Neural cell (in vitro differentiated cells): ENCODE measurements at regions not wholly inside any gene's neighbourhood (a gene's known extent, or its start where the extent isn't known, plus 50 kb on each side); places are given as distances from the start of the nearest gene placed in this dataset.
"Not testable (repeated sequence)": the region's sequence is repeated elsewhere in the genome, so short reads cannot be mapped to it uniquely, and the experiment has no call there.

Experiments
- H2AFZ ChIP-seq: fragments of 200-600, 300-800 bp; sonication (generic), shearing (Covaris generic); 2 replicates; pipeline ENCODE4 v1.6.0; 2014; ENCODE audit warnings: low read depth, mild to moderate bottlenecking, antibody characterized with exemption, low read length, moderate library complexity
- H3F3A ChIP-seq: fragments of 200-600 bp; shearing (Covaris generic); 2 replicates; pipeline ENCODE4 v1.6.1; 2016; ENCODE audit warnings: mild to moderate bottlenecking, moderate library complexity, mixed read lengths, antibody characterized with exemption, low read length; ENCODE audit not compliant: insufficient read depth, poor library complexity, severe bottlenecking
- H3K27ac ChIP-seq: fragments of 200-600, 300-800 bp; sonication (generic), shearing (Covaris generic); 2 replicates; pipeline ENCODE4 v1.5.1; 2014; ENCODE audit warnings: mild to moderate bottlenecking, low read length, moderate library complexity
- H3K27me3 ChIP-seq: fragments of 300-800, 200-600 bp; sonication (generic), shearing (Covaris generic); 2 replicates; pipeline ENCODE4 v1.6.0; 2014; ENCODE audit warnings: mild to moderate bottlenecking, low read depth, low read length, moderate library complexity; ENCODE audit not compliant: insufficient read depth
- H3K36me3 ChIP-seq: fragments of 300-800, 200-600 bp; sonication (generic), shearing (Covaris generic); 2 replicates; pipeline ENCODE4 v1.5.1; 2014; ENCODE audit warnings: mild to moderate bottlenecking, antibody characterized with exemption, low read length, moderate library complexity; ENCODE audit not compliant: insufficient read depth
- H3K4me2 ChIP-seq: fragments of 300-800, 200-600 bp; sonication (generic), shearing (Covaris generic); 2 replicates; pipeline ENCODE4 v1.6.0; 2014; ENCODE audit warnings: mild to moderate bottlenecking, low read length
- H3K4me3 ChIP-seq: fragments of 300-800, 200-600 bp; sonication (generic), shearing (Covaris generic); 2 replicates; pipeline ENCODE4 v1.5.1; 2014; ENCODE audit warnings: mild to moderate bottlenecking, low read length, moderate library complexity
- H3K79me2 ChIP-seq: fragments of 200-600 bp; shearing (Covaris generic); replicated peaks from 2 replicates; pipeline ENCODE4 v1.6.0; 2014; ENCODE audit warnings: mild to moderate bottlenecking, low read length, moderate library complexity; ENCODE audit not compliant: insufficient read depth
- H3K9ac ChIP-seq: fragments of 300-800, 200-600 bp; sonication (generic), shearing (Covaris generic); 2 replicates; pipeline ENCODE4 v1.6.1; 2016; ENCODE audit warnings: mild to moderate bottlenecking, low read length, mixed read lengths
- H3K9me2 ChIP-seq: fragments of 200-600 bp; shearing (Covaris generic); 2 replicates; pipeline ENCODE4 v1.6.1; 2016; ENCODE audit warnings: mild to moderate bottlenecking, low read length, mixed read lengths; ENCODE audit not compliant: insufficient read depth
- H3K9me3 ChIP-seq: fragments of 200-600, 300-800 bp; sonication (generic), shearing (Covaris generic); 2 replicates; pipeline ENCODE4 v1.6.1; 2016; ENCODE audit warnings: mild to moderate bottlenecking, mixed run types, low read length, moderate library complexity, mixed read lengths
- H4K20me1 ChIP-seq: fragments of 200-600 bp; shearing (Covaris generic); 2 replicates; pipeline ENCODE4 v1.6.1; 2016; ENCODE audit warnings: mild to moderate bottlenecking, mixed run types; ENCODE audit not compliant: insufficient read depth
- CTCF ChIP-seq: fragments of 450-650 bp; IDR thresholded peaks from 2 replicates; pipeline ENCODE4 v1.5.1; 2014; ENCODE audit warnings: antibody characterized with exemption, mild to moderate bottlenecking, moderate library complexity; ENCODE audit not compliant: poor library complexity, severe bottlenecking
- EP300 ChIP-seq: fragments of 450-650 bp; conservative IDR thresholded peaks from 2 replicates; pipeline ENCODE4 v1.6.1; 2014; ENCODE audit warnings: antibody characterized with exemption, mild to moderate bottlenecking, moderate library complexity; ENCODE audit not compliant: poor library complexity, severe bottlenecking
- EZH2 ChIP-seq: fragments of 200-600, 300-800 bp; shearing (Covaris generic), sonication (generic); IDR thresholded peaks from 2 replicates; pipeline ENCODE4 v1.6.1; 2014; ENCODE audit warnings: antibody characterized with exemption, low read length, borderline replicate concordance, mild to moderate bottlenecking; ENCODE audit not compliant: insufficient read depth, poor library complexity, severe bottlenecking
- MXI1 ChIP-seq: fragments of 450-650 bp; conservative IDR thresholded peaks from 2 replicates; pipeline ENCODE4 v1.6.1; 2014; ENCODE audit warnings: antibody characterized with exemption, mild to moderate bottlenecking; ENCODE audit not compliant: poor library complexity, severe bottlenecking
- POLR2AphosphoS5 ChIP-seq: IDR thresholded peaks from 2 replicates; pipeline ENCODE4 v1.6.1; 2012
- RAD21 ChIP-seq: fragments of 450-650 bp; conservative IDR thresholded peaks from 2 replicates; pipeline ENCODE4 v1.6.1; 2014; ENCODE audit warnings: antibody characterized with exemption, mild to moderate bottlenecking, moderate library complexity
- SMC3 ChIP-seq: fragments of 450-650 bp; conservative IDR thresholded peaks from 2 replicates; pipeline ENCODE4 v1.6.1; 2014; ENCODE audit warnings: antibody characterized with exemption, mild to moderate bottlenecking, moderate library complexity; ENCODE audit not compliant: poor library complexity
- TAF1 ChIP-seq: IDR thresholded peaks from 2 replicates; pipeline ENCODE4 v1.6.1; 2012; ENCODE audit warnings: low read depth
- TF ChIP-seq, protein P1 (sequence below): IDR thresholded peaks from 2 replicates; pipeline ENCODE4 v1.6.1; 2012; ENCODE audit warnings: borderline replicate concordance

GRCh38 chr20:7799862-7800261 is 140.4 kb downstream of the HAO1 start:
- no peak for TF ChIP-seq POLR2AphosphoS5
- TF ChIP-seq CTCF, result no peak
- no peak for TF ChIP-seq EZH2
- no peak for TF ChIP-seq RAD21
- no peak for TF ChIP-seq SMC3
- H3K9me3 ChIP-seq, result no peaks in the 10 kb centered on the region
- no peak overlapping the region for H3K4me3 ChIP-seq
- H3K9ac ChIP-seq, result no peak overlapping the region
- no peaks in the 10 kb centered on the region for H3K27me3 ChIP-seq
- H3K4me2 ChIP-seq, result no peak overlapping the region
- H3K27ac ChIP-seq, result no peak overlapping the region
- H3K9me2 ChIP-seq, result no peaks in the 10 kb centered on the region
- no peaks in the 10 kb centered on the region for H3F3A ChIP-seq
- no peaks in the 10 kb centered on the region for H4K20me1 ChIP-seq
- H2AFZ ChIP-seq, result no peak overlapping the region
- H3K79me2 ChIP-seq, result no peaks in the 10 kb centered on the region
- H3K36me3 ChIP-seq, result no peaks in the 10 kb centered on the region

DNA sequence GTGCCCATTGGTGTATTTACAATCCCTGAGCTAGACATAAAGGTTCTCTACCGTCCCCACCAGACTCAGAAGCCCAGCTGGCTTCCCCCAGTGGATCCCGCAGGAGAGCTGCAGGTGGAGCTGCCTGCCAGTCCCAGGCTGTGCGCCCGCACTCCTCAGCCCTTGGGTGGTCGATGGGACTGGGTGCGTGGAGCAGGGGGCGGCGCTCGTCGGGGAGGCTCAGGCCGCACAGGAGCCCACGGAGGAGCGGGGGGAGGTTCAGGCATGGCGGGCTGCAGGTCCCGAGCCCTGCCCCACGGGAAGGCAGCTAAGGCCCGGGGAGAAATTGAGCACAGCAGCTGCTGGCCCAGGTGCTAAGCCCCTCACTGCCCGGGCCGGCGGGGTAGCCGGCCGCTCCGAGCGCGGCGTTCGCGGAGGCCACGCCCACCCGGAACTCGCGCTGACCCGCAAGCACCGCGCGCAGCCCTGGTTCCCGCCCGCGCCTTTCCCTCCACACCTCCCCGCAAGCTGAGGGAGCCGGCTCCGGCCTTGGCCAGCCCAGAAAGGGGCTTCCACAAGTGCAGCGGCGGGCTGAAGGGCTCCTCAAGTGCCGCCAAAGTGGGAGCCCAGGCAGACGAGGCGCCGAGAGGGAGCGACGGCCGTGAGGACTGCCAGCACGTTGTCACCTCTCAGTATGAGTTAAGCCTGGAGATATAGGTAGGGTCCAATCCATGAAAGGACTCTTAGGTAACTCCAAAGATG is 136.7 kb downstream of the HAO1 start:
- not testable (repeated sequence) for H3K4me2 ChIP-seq, H3K4me3 ChIP-seq, H2AFZ ChIP-seq

GRCh38 chr20:7806831-7807230 is 133.4 kb downstream of the HAO1 start:
- no peaks in the 10 kb centered on the region for H3K9me2 ChIP-seq
- H3K4me2 ChIP-seq, result no peak overlapping the region
- H2AFZ ChIP-seq, result no peak overlapping the region
- H3K27ac ChIP-seq, result no peak overlapping the region
- H3K36me3 ChIP-seq, result no peaks in the 10 kb centered on the region
- no peaks in the 10 kb centered on the region for H3F3A ChIP-seq
- peaks cover 3% of the 10 kb centered on the region for H3K9me3 ChIP-seq
- no peaks in the 10 kb centered on the region for H3K79me2 ChIP-seq
- H3K27me3 ChIP-seq, result no peaks in the 10 kb centered on the region
- no peak overlapping the region for H3K4me3 ChIP-seq
- TF ChIP-seq CTCF (no peak), MXI1 (no peak), SMC3 (no peak), TAF1 (no peak), EP300 (no peak), POLR2AphosphoS5 (no peak), EZH2 (no peak), RAD21 (no peak)
- TF ChIP-seq, protein P1, sequence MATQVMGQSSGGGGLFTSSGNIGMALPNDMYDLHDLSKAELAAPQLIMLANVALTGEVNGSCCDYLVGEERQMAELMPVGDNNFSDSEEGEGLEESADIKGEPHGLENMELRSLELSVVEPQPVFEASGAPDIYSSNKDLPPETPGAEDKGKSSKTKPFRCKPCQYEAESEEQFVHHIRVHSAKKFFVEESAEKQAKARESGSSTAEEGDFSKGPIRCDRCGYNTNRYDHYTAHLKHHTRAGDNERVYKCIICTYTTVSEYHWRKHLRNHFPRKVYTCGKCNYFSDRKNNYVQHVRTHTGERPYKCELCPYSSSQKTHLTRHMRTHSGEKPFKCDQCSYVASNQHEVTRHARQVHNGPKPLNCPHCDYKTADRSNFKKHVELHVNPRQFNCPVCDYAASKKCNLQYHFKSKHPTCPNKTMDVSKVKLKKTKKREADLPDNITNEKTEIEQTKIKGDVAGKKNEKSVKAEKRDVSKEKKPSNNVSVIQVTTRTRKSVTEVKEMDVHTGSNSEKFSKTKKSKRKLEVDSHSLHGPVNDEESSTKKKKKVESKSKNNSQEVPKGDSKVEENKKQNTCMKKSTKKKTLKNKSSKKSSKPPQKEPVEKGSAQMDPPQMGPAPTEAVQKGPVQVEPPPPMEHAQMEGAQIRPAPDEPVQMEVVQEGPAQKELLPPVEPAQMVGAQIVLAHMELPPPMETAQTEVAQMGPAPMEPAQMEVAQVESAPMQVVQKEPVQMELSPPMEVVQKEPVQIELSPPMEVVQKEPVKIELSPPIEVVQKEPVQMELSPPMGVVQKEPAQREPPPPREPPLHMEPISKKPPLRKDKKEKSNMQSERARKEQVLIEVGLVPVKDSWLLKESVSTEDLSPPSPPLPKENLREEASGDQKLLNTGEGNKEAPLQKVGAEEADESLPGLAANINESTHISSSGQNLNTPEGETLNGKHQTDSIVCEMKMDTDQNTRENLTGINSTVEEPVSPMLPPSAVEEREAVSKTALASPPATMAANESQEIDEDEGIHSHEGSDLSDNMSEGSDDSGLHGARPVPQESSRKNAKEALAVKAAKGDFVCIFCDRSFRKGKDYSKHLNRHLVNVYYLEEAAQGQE, result no peak
- H3K9ac ChIP-seq, result no peak overlapping the region
- H4K20me1 ChIP-seq, result no peaks in the 10 kb centered on the region

More for the DNA sequence above, 136.7 kb downstream of the HAO1 start:
- not testable (repeated sequence) for H4K20me1 ChIP-seq, H3K27me3 ChIP-seq, H3K9me2 ChIP-seq, H3K27ac ChIP-seq, H3K9ac ChIP-seq, H3K9me3 ChIP-seq, H3F3A ChIP-seq, H3K36me3 ChIP-seq, H3K79me2 ChIP-seq
